HUDEP-2 (cell line): ENCODE measurements at regions not wholly inside any gene's neighbourhood (a gene's known extent, or its start where the extent isn't known, plus 50 kb on each side); places are given as distances from the start of the nearest gene placed in this dataset.
"Not testable (repeated sequence)": the region's sequence is repeated elsewhere in the genome, so short reads cannot be mapped to it uniquely, and the experiment has no call there.

Source experiments
- DNase-seq, 76 experiments: peaks; one replicate each; lab custom pipeline; 2025; ENCODE audit not compliant: unreplicated experiment in 76 of 76; lab: John Stamatoyannopoulos, UW

DNA sequence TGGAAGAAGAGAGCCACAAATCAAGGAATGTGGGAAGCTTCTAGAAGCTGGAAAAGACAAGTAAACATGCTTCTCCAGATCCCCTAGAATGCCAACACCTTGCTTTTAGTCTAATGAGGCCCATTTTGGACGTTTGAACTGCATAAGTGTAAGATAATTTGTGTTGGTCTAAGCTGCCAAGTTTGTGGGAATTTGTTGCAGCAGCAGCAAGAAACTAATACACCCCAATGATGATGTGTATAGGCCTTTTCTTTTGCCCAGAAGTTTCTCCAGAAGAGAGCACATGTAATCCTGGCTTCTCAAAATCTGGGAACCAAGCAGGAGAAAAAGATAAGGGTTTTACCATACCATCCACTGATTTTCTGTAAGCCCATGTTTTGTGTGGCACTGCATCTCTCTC lies 96.1 kb upstream of the DPT start:
- no peak for DNase-seq

DNA sequence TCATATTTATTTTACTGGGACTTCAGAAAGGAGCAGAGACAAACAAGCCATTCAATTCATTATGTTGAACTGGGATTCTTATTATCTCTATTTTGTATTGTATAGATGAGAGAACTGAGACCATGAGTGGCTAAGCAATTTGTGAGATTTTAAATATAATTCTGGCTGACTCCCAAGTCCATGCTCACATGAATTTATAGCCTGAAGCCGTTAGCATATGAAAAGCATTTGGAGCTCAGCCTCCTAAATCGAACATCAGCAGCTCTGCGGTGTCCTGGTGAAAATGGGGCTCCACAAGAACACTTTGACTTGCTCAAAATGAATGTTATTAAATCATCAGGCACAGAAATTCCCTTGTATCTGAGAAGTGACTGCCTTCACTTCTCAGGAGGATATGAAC lies 96.8 kb upstream of the DPT start:
- DNase-seq = no peak

DNA sequence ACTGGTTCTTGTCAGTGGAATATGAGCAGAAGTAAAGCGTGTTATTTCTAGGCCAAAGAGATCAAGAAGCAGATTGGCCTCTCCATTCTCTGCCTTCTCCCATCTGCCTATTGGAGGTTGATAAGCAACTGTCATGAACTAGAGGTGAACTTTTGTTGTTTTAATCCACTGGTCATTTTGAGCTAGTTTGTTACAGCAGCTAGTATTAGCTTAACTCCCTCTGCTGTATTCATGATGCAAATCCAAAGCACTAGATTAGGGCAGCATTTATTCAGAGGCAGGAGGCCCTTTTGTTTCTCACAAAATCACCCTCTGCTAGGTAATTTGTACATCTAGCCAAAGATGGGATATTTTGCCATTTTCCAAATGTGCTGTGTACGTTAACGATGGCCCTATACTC lies 97.3 kb upstream of the DPT start:
- no peak for DNase-seq

DNA sequence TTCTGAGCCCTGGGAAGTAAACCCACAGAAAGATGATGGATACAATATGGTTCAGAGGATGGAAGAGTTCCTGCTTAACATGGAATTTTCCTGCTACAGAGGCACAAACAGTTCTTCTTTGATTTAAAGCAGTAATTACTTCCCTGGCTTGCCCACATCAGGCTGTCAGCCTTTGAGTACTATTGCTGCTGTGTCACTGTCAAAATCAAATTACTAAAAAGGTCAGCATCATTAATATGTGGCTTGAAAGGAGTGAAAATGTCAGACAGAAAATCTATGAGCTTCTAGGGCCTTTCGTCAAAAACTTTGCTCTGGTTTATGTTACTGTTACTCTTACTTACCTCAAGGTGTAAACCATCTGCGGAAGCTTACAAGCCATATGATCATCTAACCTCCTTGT lies 98.6 kb upstream of the DPT start:
- DNase-seq = no peak

DNA sequence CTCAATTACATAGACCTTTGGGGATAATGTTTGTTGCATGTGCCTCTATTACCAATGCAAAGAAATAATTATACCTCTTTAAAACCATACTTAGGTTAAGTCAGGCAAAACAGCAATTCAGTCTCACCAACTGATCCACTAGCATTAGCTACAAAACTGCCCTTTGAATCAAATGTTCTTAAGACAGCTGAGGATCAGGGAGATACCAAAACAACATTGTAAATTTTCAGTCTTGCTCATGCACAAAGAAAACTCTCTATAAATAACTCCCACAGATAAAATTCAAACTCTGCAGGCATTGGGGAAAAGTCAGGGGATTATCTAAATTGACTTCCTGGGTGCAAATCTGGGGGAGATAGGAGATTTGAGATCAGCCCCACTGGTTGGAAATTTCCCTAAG lies 100.9 kb upstream of the DPT start:
- DNase-seq = no peak

DNA sequence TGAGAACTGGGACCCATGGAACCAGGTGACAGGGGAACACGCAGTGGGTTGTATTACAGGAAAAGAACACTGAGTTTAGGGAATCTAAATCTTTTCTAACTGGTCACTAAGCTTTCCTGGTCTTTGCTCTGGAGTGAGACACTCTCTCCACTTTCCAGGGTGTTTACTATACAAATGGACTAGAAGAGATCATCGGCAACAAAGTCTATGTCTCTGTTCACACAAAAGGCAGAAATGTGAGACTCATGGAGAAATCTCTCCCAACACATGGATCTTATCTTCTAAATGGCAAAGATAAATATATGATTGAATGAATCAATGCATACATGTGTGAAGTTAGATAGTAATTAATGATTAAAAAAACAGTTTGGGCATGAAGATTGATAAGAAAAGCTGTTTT lies 101.6 kb upstream of the DPT start:
- DNase-seq = no peak

DNA sequence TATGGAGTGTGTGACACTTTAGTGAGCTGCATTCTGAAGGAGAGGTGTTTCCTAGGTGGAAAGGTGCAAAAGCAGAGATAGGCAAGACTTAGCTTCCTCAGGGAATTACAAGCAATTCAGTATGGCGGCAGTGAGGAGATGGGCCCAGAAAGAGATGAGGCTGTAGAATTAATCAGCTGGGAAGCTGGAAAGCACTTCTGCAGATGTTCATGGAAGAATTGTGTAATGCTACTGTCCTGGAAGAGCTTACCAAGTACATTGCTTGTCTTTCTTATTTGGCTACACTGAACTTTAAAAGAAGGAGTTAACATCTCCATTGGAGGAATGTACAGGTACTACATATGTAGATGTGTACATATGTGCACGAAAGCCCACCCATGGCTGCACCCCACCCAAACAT lies 103.7 kb upstream of the DPT start:
- no peak for DNase-seq

DNA sequence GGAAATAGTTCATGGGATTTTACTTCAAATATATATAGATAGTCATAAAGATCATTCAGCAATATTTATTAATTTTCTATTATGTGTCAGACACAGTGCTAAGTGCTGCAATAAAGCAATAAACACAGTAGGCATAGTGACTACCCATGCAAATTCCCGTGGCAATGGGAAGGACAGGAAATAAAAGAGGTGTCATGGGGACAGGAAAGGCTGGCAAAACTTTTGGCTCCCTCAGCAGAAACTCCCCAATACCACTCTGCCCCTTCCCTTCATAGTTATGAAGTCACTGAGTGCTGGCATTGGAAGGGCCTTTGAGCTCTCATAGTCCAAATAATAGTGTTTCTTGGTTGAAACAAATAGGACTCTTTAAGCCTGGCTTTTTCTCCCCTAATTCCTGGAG lies 104.4 kb upstream of the DPT start:
- DNase-seq = no peak

DNA sequence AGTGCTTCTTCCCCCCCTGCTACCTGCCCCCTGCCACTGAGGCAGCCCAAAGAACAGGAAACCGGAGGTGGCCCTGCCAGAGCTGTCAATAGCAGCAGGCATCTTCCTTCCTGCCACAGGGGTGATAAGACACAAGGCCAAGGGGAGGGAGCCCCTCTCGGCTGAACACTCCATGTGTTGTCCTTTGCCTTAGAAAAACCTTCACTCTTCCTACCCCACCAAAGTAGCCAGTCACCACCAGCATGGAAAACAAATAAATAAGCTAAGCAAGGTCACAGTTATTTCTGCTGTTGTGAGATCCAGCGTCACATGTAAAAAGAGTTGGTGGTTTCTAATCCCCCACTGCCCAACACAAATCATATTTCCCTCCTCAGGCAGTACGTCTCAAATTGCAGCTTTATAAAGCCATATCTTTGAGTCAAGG lies 104.8 kb upstream of the DPT start:
- no peak for DNase-seq

DNA sequence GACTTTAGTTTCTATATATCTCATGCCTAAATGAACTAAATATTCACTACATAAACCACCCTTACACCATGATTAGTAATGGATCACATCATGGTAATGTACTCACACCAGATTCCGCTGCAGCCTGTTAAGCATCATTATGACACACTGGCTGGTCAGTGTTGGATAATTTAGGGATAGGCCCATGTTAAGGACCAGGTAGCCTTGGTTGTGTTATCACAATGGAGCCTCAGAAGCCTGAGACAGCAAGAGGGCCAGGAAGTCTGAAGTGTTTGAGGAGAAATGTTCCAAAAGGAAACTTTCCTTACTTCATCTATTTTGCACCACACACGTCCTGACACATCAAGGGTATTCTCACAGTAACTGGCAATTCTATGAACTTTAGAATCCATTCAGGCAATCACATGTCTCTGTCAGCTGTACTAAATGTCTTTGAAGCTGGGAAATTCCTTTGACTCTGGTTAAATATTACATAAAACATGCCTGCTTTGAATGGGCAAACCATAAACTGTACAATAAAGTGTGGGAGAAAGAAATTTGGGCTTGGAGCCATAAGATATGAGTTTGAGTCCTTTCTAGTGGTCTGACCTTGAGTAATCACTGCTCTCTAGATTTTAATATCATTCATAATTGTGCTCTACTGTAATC lies 105.3 kb upstream of the DPT start:
- DNase-seq = no peak

DNA sequence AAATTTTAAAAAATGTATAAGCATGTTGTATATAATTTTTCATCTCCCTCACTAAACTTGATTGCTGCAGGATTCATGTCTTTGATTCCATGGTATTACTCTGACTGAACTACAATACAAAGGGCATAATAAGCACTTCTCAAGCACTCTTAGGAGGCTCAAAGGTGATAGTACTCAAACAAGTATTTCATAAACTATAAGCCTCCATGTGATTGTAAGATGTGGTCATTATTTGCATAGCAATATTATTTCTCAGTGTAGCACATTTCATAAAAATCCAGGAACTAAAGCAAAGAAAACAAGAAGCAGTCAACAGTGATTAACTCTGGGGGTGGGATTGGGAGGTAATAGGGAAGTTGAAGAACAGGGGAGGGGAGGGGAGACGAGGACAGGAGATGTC lies 106.2 kb upstream of the DPT start:
- no peak for DNase-seq

DNA sequence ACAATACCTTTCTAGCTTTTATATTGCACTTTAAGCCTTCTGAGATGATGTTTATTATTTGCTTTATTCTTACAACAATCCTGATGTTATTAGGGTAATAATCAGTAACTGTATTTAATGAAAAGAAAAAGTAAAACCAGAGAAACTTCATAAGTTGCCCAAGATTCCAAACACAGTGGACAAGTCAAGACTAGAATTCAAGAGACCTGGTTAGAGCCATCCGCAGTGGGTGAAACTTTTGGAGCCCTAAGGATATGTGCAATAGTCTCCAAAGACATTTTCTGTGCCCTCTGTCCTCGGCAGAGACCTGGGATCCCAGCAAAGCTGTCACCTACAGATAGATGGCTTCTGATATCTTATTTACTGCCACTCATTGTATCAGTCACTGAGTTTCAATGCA lies 106.8 kb upstream of the DPT start:
- DNase-seq = no peak

DNA sequence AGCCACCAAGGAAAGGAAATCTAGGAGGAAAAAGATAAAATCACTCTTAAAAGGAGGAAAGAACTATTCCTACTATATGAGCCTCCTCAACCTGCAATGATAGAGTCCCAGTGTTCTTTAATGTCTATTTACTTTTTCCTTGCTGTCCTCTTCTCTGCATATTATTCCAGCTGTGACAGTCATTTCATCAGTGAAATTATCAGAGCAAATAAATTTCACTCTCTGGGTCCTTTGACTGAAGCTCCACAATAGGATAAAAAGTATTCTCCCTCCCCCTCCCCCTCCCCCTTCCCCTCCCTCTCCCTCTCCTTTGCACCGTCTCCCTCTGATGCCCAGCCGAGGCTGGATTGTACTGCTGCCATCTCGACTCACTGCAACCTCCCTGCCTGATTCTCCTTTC lies 107.5 kb upstream of the DPT start:
- no peak for DNase-seq

DNA sequence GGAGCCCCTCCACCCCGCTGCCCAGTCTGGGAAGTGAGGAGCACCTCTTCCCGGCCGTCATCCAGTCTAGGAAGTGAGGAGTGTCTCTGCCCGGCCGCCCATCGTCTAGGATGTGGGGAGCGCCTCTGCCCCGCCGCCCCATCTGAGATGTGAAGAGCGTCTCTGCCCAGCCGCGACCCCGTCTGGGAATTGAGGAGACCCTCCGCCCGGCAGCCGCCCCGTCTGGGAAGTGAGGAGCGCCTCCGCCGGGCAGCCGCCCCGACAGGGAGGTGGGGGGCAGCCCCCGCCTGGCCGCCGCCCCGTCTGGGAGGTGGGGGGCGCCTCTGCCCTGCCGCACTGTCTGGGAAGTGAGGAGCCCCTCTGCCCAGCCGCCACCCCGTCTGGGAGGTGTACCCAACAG lies 108.2 kb upstream of the DPT start:
- not testable (repeated sequence) for DNase-seq

DNA sequence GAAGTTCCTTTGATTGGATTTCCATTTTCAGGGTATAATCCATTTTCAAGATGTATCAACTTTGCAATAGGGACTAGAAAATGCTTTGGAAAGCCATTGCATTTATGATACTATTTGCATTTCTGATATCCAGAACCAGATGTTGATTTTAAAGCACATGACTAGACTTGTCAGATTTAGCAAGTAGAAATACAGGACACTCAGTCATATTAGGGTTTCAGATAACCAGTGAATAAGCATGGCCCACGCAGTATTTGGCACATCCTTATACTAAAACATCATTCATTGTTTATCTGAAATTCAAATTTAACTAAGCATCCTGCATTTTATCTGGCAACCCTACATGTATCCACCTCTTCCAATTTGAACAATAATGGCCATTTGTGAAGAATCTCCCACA lies 113.3 kb upstream of the DPT start:
- no peak for DNase-seq

DNA sequence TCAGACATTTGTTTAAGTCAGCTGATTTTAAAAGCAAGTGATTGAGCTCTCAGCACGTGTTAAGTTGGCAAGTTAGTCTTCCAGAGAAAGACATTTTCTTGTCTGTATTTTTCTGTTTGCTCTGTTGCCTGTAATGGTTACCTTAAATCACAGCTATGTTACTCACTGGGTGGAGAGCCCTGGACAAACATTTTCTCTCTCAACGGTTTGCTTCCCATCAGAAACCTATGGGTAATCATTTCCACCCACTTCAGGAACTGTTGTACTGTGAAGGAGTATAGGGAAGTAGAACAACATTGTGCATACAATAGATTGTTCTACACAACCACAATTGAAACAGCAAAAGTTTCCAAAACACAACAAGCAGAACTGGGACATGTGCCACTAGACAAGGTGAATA lies 113.9 kb upstream of the DPT start:
- DNase-seq = no peak

DNA sequence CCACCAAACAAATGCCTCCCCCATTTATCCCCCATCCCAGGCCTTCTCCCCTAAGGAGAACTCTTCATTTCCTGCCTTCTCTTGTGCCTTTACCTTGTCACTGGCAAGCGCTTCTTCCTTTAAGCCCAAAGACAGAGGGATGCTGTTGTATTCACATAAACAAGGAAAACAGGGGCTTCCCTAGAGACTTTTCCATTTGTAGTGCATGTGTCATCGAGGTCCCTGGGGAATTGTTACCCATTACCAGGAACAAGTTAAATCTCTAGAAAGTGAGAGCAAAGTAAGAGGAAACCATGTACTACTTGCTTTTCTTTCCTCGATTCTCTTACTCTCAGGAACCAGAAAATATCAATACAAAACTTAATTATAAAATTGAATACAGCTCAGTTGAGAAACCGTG lies 114.4 kb upstream of the DPT start:
- DNase-seq = no peak

DNA sequence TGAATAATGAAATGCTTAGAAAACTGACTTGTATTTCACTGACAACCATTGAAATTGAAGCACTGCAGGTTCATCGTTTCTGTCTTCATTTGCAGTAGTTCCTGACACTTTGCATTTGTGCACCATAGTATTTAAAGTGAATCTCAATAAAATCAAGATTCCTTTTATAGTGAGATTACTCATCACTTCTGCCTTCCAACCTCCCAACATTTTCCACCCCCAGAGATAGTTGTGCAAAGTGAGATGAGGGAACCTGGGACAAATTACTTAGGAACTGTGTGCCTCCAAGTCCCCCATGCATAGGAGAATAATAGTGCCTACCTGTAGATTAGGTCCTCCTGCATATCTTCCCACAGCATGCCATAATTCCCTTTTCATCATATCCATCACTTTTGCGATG lies 114.9 kb upstream of the DPT start:
- DNase-seq = no peak

DNA sequence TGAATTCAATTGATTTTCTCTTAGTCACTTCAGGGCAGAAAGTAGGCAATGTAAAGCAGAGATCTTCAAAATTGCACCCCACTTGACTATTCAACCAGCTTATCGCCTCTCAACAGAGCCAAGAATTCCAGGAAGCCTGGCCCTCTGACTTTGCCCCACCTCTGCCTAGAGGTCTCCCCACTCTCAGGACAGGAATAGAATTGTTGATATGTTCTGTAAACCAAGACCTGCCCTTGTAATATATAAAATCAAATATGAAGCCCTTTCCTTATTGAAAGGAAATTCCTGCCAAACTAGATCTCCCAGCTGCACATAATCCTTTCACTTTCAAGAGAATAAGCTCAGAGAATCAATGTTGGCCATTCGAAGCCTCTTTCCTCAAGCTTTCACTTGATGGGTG lies 116.1 kb upstream of the DPT start:
- DNase-seq = no peak

DNA sequence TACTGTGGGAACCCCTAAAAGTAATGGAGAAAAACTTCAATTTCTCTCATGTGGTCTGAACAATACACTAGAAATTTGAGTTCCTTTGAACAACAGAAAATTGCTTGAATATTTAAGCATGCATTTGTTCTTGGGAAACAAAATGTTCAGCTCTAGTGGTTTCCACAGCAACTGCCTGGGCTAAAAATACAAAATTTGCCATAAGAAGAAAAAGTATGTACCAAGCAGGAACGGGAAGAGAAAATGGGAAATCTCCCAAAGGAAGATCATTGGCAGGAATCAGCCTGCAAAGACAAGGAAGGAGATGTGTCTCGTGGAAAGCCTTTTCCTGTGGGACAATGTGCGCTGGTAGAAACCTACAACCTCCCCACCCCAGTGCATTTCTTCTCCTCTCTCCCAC lies 119.0 kb upstream of the DPT start:
- DNase-seq = no peak

DNA sequence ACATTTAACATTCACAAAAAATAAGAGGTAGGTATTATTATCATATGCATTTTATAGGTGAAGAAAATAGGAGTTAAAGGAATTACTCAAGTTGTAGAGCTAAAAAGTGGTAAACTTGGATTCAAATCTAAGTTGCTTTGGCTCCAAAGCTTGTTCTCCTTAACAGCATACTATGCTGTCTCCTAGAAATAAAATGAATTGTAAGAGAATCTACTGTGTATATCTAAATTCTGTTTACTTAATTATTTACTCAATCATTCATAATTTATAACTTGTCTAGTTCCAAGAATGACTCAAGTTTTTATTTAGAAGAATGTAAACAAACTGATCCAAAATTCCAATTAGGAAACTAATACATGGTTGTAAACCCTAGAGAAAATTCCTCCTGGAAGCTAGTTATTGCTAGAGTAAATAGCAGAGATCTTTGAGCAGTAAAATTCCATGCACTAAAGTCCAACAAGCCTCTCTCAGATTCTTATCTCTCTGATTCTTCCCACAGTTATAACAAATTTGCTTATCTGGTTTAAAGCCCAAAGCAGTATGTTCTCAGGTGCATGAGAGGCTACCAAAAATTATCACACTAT lies 132.5 kb upstream of the DPT start:
- DNase-seq = no peak

DNA sequence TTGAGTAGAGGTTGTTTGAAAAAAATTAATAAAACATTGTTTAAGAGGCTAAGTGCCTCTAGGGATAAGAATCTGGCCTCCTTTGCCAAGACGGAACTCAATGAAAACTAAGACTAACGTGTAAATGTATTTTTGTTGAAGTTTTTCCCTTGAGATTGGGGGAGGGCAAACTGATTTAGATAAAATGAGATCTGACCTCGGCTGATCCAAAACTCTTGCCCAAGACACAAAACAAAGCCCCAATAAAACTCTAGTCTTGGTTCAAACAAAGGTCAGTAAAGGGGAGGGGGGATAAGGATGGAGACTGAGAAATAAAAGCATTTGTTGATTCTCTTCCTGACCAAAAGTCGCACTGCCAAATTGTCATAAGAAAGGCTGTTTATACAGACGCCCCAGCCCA lies 134.8 kb upstream of the DPT start:
- DNase-seq = no peak

DNA sequence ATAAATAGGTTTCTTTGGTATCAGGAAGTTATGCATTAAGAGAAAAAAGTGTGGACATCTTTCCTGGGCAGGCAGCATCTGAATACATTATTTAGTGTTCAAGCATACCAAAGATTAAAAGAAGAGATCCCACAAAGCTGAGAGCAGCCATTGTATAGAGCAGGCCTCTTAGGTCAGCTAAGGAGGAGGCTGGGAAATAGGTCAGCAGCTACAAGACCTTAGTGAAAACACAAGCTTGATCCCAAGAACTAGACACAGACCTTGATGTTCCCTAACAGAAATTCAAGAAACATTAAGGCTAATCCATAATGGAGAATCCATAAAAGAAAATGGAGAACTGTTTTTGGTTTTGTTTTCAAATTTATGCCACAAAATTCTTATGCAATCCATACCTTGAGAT lies 135.3 kb upstream of the DPT start:
- no peak for DNase-seq
